ENCODE measurements at regions not wholly inside any gene's neighbourhood (a gene's known extent, or its start where the extent isn't known, plus 50 kb on each side); places are given as distances from the start of the nearest gene placed in this dataset.

- TF ChIP-seq PCBP2 (IDR thresholded peaks at IDR 0.05; ENCODE audit: low read depth, low read length, poor library complexity, severe bottlenecking) (no peak), CHD1 (IDR thresholded peaks at IDR 0.05; ENCODE audit: low read length) (no peak), POLR2A (conservative IDR thresholded peaks at IDR 0.05) (no peak), FOSL1 (tag; conservative IDR thresholded peaks at IDR 0.05) (no peak), POLR2AphosphoS5 (IDR thresholded peaks at IDR 0.05; ENCODE audit: control insufficient read depth, insufficient read depth, low read depth, low read length) (no peak), TCF7 (IDR thresholded peaks at IDR 0.05; ENCODE audit: borderline replicate concordance) (no peak), CTCF (IDR thresholded peaks at IDR 0.05 in 2 of 3, conservative IDR thresholded peaks at IDR 0.05 in 1 of 3; ENCODE audit: insufficient read depth in 2 of 3, low read depth in 1 of 3, low read length in 3 of 3) (no peak), CHD2 (IDR thresholded peaks at IDR 0.05; ENCODE audit: low read depth, low read length) (no peak)
Measured at GRCh38 chr7:91600112-91600511, 280.4 kb downstream of the MTERF1 start.
